ENCODE measurements at regions not wholly inside any gene's neighbourhood (a gene's known extent, or its start where the extent isn't known, plus 50 kb on each side); places are given as distances from the start of the nearest gene placed in this dataset.

DNA sequence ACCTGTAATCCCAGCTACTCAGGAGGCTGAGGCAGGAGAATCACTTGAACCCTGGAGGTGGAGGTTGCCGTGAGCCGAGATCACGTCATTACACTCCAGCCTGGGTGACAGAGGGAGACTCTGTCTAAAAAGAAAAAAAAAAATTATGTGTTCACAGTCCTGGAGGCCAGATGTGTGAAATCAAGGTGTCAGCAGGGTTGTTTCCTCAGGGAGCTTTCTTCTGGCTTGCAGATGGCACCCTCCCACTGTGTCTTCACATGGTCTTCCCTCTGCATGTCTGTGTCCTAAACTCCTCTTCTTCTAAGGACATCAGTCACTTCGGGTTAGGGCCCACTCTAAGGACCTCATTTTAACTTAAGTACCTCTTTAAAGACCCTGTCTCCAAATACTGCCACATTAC, 56.1 kb upstream of the UBE2E1 start:
- H3K27me3 ChIP-seq (ENCODE audit: control insufficient read depth in 4 of 4, insufficient read depth in 4 of 4, low read length in 3 of 4) = peaks cover 0 to 2% (median 0%) of the 10 kb centered on the region in 4 donors
- H3K4me1 ChIP-seq (ENCODE audit: control insufficient read depth in 4 of 4, insufficient read depth in 4 of 4, low read length in 3 of 4) = no peaks in the 10 kb centered on the region
- no peaks in the 10 kb centered on the region for H3K36me3 ChIP-seq (ENCODE audit: control insufficient read depth in 4 of 4, insufficient read depth in 3 of 4, low read depth in 1 of 4, low read length in 3 of 4)
- H3K9ac ChIP-seq (ENCODE audit: low read depth in 1 of 2, low read length in 2 of 2) = no peak overlapping the region
- no peaks in the 10 kb centered on the region for H3K9me3 ChIP-seq (ENCODE audit: control insufficient read depth in 4 of 4, low read length in 3 of 4)
- no peak overlapping the region for H3K4me3 ChIP-seq (ENCODE audit: low read depth in 1 of 3, low read length in 3 of 3)
- no peak for DNase-seq (ENCODE audit: low spot score)
- TF ChIP-seq JUND (IDR thresholded peaks at IDR 0.05) (no peak), FOXA1 (IDR thresholded peaks at IDR 0.05) (no peak), GABPA (IDR thresholded peaks at IDR 0.05 in 1 of 2, conservative IDR thresholded peaks at IDR 0.05 in 1 of 2) (no peak), EGR1 (IDR thresholded peaks at IDR 0.05; ENCODE audit: low read depth in 2 of 2) (no peak), NR2F2 (IDR thresholded peaks at IDR 0.05) (no peak), TAF1 (conservative IDR thresholded peaks at IDR 0.05) (no peak), RXRA (IDR thresholded peaks at IDR 0.05) (no peak), HNF4G (IDR thresholded peaks at IDR 0.05) (no peak), YY1 (IDR thresholded peaks at IDR 0.05) (no peak), HNF4A (conservative IDR thresholded peaks at IDR 0.05) (no peak), SP1 (IDR thresholded peaks at IDR 0.05) (no peak)
- TF ChIP-seq, protein P1, sequence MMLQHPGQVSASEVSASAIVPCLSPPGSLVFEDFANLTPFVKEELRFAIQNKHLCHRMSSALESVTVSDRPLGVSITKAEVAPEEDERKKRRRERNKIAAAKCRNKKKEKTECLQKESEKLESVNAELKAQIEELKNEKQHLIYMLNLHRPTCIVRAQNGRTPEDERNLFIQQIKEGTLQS (IDR thresholded peaks at IDR 0.05) = no peak
- TF ChIP-seq, protein P2, sequence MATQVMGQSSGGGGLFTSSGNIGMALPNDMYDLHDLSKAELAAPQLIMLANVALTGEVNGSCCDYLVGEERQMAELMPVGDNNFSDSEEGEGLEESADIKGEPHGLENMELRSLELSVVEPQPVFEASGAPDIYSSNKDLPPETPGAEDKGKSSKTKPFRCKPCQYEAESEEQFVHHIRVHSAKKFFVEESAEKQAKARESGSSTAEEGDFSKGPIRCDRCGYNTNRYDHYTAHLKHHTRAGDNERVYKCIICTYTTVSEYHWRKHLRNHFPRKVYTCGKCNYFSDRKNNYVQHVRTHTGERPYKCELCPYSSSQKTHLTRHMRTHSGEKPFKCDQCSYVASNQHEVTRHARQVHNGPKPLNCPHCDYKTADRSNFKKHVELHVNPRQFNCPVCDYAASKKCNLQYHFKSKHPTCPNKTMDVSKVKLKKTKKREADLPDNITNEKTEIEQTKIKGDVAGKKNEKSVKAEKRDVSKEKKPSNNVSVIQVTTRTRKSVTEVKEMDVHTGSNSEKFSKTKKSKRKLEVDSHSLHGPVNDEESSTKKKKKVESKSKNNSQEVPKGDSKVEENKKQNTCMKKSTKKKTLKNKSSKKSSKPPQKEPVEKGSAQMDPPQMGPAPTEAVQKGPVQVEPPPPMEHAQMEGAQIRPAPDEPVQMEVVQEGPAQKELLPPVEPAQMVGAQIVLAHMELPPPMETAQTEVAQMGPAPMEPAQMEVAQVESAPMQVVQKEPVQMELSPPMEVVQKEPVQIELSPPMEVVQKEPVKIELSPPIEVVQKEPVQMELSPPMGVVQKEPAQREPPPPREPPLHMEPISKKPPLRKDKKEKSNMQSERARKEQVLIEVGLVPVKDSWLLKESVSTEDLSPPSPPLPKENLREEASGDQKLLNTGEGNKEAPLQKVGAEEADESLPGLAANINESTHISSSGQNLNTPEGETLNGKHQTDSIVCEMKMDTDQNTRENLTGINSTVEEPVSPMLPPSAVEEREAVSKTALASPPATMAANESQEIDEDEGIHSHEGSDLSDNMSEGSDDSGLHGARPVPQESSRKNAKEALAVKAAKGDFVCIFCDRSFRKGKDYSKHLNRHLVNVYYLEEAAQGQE (IDR thresholded peaks at IDR 0.05) = no peak
- 94% methylated on average over 4 of the region's 4 CpGs for WGBS
- H3K27ac ChIP-seq (ENCODE audit: low read depth in 1 of 2, low read length in 2 of 2) = no peak overlapping the region

DNA sequence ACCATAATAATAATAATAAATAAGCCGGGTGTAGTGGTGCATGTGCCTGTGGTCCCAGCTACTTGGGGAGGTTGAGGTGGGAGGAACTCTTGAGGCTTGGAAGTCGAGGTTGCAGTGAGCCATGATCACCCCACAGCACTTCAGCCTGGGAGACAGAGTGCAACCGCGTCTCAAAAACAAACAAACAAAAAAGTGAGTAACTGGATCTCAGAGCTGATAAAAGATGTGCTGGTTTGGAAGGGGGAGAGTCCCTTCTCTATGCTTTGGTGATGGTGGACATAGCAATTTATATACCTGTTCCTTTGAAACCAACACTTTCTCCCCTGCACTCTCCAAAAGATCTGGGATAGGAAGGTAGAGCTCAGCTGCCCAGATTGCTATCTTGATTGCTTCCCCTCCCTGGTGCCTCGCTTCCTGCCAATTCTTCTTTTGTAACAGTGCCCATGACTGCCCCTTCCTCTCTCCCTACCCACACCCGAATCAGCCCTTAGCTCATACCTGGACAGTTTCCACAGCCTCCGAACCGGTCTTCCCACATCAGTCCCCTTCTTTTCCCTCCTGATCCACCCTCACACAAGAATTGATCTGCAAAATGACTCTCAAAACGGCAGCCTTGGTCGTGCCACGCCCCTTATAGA, 55.1 kb upstream of the UBE2E1 start:
- Histone ChIP-seq H3K9ac (ENCODE audit: low read depth in 1 of 2, low read length in 2 of 2) (no peak overlapping the region), H3K4me3 (ENCODE audit: low read depth in 1 of 3, low read length in 3 of 3) (no peak overlapping the region), H3K27ac (ENCODE audit: low read depth in 1 of 2, low read length in 2 of 2) (no peak overlapping the region), H3K4me1 (ENCODE audit: control insufficient read depth in 4 of 4, insufficient read depth in 4 of 4, low read length in 3 of 4) (no peaks in the 10 kb centered on the region), H3K36me3 (ENCODE audit: control insufficient read depth in 4 of 4, insufficient read depth in 3 of 4, low read depth in 1 of 4, low read length in 3 of 4) (no peaks in the 10 kb centered on the region), H3K27me3 (ENCODE audit: control insufficient read depth in 4 of 4, insufficient read depth in 4 of 4, low read length in 3 of 4) (no peaks in the 10 kb centered on the region), H3K9me3 (ENCODE audit: control insufficient read depth in 4 of 4, low read length in 3 of 4) (no peaks in the 10 kb centered on the region)
- DNase-seq (ENCODE audit: low spot score) = no peak
- TF ChIP-seq TAF1 (conservative IDR thresholded peaks at IDR 0.05) = no peak
- no peak for TF ChIP-seq NR2F2 (IDR thresholded peaks at IDR 0.05)
- TF ChIP-seq YY1 (IDR thresholded peaks at IDR 0.05) = no peak
- TF ChIP-seq, protein P1 (IDR thresholded peaks at IDR 0.05) = no peak
- TF ChIP-seq, protein P3, sequence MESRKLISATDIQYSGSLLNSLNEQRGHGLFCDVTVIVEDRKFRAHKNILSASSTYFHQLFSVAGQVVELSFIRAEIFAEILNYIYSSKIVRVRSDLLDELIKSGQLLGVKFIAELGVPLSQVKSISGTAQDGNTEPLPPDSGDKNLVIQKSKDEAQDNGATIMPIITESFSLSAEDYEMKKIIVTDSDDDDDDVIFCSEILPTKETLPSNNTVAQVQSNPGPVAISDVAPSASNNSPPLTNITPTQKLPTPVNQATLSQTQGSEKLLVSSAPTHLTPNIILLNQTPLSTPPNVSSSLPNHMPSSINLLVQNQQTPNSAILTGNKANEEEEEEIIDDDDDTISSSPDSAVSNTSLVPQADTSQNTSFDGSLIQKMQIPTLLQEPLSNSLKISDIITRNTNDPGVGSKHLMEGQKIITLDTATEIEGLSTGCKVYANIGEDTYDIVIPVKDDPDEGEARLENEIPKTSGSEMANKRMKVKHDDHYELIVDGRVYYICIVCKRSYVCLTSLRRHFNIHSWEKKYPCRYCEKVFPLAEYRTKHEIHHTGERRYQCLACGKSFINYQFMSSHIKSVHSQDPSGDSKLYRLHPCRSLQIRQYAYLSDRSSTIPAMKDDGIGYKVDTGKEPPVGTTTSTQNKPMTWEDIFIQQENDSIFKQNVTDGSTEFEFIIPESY (IDR thresholded peaks at IDR 0.05) = no peak
- TF ChIP-seq, protein P4, sequence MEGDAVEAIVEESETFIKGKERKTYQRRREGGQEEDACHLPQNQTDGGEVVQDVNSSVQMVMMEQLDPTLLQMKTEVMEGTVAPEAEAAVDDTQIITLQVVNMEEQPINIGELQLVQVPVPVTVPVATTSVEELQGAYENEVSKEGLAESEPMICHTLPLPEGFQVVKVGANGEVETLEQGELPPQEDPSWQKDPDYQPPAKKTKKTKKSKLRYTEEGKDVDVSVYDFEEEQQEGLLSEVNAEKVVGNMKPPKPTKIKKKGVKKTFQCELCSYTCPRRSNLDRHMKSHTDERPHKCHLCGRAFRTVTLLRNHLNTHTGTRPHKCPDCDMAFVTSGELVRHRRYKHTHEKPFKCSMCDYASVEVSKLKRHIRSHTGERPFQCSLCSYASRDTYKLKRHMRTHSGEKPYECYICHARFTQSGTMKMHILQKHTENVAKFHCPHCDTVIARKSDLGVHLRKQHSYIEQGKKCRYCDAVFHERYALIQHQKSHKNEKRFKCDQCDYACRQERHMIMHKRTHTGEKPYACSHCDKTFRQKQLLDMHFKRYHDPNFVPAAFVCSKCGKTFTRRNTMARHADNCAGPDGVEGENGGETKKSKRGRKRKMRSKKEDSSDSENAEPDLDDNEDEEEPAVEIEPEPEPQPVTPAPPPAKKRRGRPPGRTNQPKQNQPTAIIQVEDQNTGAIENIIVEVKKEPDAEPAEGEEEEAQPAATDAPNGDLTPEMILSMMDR (IDR thresholded peaks at IDR 0.05; ENCODE audit: low read depth, low read length, missing input control) = no peak
- TF ChIP-seq SP1 (IDR thresholded peaks at IDR 0.05) = no peak
- TF ChIP-seq JUND (IDR thresholded peaks at IDR 0.05) = no peak
- no peak for TF ChIP-seq HNF4G (IDR thresholded peaks at IDR 0.05)
- no peak for TF ChIP-seq GABPA (IDR thresholded peaks at IDR 0.05 in 1 of 2, conservative IDR thresholded peaks at IDR 0.05 in 1 of 2)
- TF ChIP-seq, protein P2 (IDR thresholded peaks at IDR 0.05) = no peak
- TF ChIP-seq, protein P5, sequence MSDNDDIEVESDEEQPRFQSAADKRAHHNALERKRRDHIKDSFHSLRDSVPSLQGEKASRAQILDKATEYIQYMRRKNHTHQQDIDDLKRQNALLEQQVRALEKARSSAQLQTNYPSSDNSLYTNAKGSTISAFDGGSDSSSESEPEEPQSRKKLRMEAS (IDR thresholded peaks at IDR 0.05) = no peak
- no peak for TF ChIP-seq RXRA (IDR thresholded peaks at IDR 0.05)
- TF ChIP-seq EGR1 (IDR thresholded peaks at IDR 0.05; ENCODE audit: low read depth in 2 of 2) = no peak
- TF ChIP-seq FOXA1 (IDR thresholded peaks at IDR 0.05) = no peak
- no peak for TF ChIP-seq RAD21 (IDR thresholded peaks at IDR 0.05)
- TF ChIP-seq FOXA2 (IDR thresholded peaks at IDR 0.05) = no peak
- no peak for TF ChIP-seq HNF4A (conservative IDR thresholded peaks at IDR 0.05)
- 52% methylated on average over 11 of the region's 11 CpGs for WGBS

Data from liver (tissue), 8 donors.